Sigmoid colon (tissue), 4 donors: ENCODE measurements at regions not wholly inside any gene's neighbourhood (a gene's known extent, or its start where the extent isn't known, plus 50 kb on each side); places are given as distances from the start of the nearest gene placed in this dataset.

Experiments used
- EP300 ChIP-seq, 4 donors: sonication (generic); formaldehyde crosslinking; IDR thresholded peaks; one replicate each; pipeline ENCODE4 v1.6.1; 2017; ENCODE audit warnings: antibody characterized with exemption in 4 of 4
- TF ChIP-seq, protein P1 (sequence below), 4 experiments: fragments of 450-650 bp in 3 of 4; fragments of 200-600 bp in 1 of 4; IDR thresholded peaks; one replicate each; pipeline ENCODE4 v1.5.1; 2016 to 2019; ENCODE audit warnings: antibody characterized with exemption in 4 of 4, mild to moderate bottlenecking in 3 of 4, moderate library complexity in 2 of 4

DNA sequence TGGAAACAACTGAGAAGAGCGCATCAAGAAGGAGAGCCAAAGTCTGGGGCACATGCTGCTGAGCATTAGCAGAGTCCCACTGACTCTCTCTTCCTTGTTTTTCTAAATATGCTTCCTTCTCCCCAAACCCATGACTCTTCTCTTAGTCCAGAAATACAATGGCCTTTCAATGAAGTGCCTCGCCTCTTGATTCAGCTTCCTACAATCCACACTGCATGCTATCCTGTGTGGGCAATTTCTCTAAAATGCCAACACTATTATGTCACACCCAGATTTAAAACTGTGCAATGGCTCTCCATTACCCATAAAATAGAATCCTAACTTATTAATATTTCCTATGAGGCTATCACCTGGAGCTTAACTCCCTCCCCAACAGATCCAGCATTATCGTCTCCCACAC is 198.6 kb downstream of the RPAP3 start:
- TF ChIP-seq, protein P1, sequence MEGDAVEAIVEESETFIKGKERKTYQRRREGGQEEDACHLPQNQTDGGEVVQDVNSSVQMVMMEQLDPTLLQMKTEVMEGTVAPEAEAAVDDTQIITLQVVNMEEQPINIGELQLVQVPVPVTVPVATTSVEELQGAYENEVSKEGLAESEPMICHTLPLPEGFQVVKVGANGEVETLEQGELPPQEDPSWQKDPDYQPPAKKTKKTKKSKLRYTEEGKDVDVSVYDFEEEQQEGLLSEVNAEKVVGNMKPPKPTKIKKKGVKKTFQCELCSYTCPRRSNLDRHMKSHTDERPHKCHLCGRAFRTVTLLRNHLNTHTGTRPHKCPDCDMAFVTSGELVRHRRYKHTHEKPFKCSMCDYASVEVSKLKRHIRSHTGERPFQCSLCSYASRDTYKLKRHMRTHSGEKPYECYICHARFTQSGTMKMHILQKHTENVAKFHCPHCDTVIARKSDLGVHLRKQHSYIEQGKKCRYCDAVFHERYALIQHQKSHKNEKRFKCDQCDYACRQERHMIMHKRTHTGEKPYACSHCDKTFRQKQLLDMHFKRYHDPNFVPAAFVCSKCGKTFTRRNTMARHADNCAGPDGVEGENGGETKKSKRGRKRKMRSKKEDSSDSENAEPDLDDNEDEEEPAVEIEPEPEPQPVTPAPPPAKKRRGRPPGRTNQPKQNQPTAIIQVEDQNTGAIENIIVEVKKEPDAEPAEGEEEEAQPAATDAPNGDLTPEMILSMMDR (IDR thresholded peaks at IDR 0.05) = no peak
- no peak for TF ChIP-seq EP300 (IDR thresholded peaks at IDR 0.05)
